ENCODE measurements at regions not wholly inside any gene's neighbourhood (a gene's known extent, or its start where the extent isn't known, plus 50 kb on each side); places are given as distances from the start of the nearest gene placed in this dataset.

GRCh38 chr2:45233301-45233700 lies 224.0 kb upstream of the SIX2 start:
- no peak for DNase-seq (ENCODE audit: low read depth)
- TF ChIP-seq CTCF (IDR thresholded peaks at IDR 0.05; ENCODE audit: low read depth, low read length, missing control alignments) = no peak
- no peak overlapping the region for H3K4me3 ChIP-seq (ENCODE audit: low read depth, low read length)

GRCh38 chr2:45232818-45233217 lies 223.6 kb upstream of the SIX2 start:
- H3K4me3 ChIP-seq (ENCODE audit: low read depth, low read length) = no peak overlapping the region
- DNase-seq (ENCODE audit: low read depth) = no peak

GRCh38 chr2:45229411-45229810 lies 220.2 kb upstream of the SIX2 start:
- no peak for DNase-seq (ENCODE audit: low read depth)
- no peak overlapping the region for H3K4me3 ChIP-seq (ENCODE audit: low read depth, low read length)
- TF ChIP-seq CTCF (IDR thresholded peaks at IDR 0.05; ENCODE audit: low read depth, low read length, missing control alignments) = no peak

More at GRCh38 chr2:45232818-45233217, 223.6 kb upstream of the SIX2 start:
- no peak for TF ChIP-seq CTCF (IDR thresholded peaks at IDR 0.05; ENCODE audit: low read depth, low read length, missing control alignments)

DNA sequence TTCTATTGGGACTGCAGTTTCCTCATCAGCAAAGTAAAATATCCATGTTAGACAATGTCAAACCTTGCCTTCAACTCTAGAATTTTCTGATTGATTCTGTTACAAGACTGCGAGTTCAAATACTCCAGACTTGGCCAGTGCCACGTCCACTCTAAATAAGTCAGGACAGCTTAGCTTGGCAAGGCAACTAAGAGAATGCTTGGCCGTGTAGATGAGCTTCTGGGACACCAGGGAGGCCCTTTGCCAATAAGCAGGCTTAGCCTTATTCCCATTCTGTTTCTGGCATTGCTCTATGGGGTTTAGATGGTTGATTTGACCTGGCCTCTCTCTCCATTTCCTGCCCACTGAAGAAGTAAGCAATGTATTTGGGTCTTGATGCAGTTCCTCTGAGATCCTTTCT lies 218.1 kb upstream of the SIX2 start:
- TF ChIP-seq CTCF (IDR thresholded peaks at IDR 0.05; ENCODE audit: low read depth, low read length, missing control alignments) = no peak
- DNase-seq (ENCODE audit: low read depth) = no peak
- no peak overlapping the region for H3K4me3 ChIP-seq (ENCODE audit: low read depth, low read length)

GRCh38 chr2:45224993-45225380 lies 215.7 kb upstream of the SIX2 start:
- no peak for TF ChIP-seq CTCF (IDR thresholded peaks at IDR 0.05; ENCODE audit: low read depth, low read length, missing control alignments)
- no peak overlapping the region for H3K4me3 ChIP-seq (ENCODE audit: low read depth, low read length)
- DNase-seq (ENCODE audit: low read depth) = no peak

GRCh38 chr2:45224321-45224992 lies 215.2 kb upstream of the SIX2 start:
- H3K4me3 ChIP-seq (ENCODE audit: low read depth, low read length) = no peak overlapping the region
- no peak for TF ChIP-seq CTCF (IDR thresholded peaks at IDR 0.05; ENCODE audit: low read depth, low read length, missing control alignments)
- no peak for DNase-seq (ENCODE audit: low read depth)

DNA sequence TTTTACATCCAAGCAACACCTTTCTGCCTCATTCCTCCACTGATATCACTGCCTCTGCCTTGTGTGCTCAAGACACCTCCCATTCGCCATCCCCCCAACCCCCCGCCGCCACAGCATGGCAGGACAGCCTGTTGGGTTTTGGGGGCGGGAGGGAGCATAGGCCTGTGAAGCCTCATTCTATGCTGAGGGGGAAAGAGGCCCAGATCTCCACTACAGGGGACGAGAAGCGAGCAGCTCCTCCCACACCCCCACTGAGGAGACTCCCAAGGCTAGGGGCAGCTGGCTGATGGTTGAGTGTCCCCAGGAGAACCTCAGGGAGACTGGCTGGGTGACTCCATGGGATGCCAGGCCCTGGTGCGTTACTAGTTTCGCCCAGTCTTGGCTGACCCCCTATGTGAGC lies 214.3 kb upstream of the SIX2 start:
- no peak overlapping the region for H3K4me3 ChIP-seq (ENCODE audit: low read depth, low read length)
- DNase-seq (ENCODE audit: low read depth) = no peak
- no peak for TF ChIP-seq CTCF (IDR thresholded peaks at IDR 0.05; ENCODE audit: low read depth, low read length, missing control alignments)
